Lower lobe of right lung (tissue), 2 donors: ENCODE measurements at regions not wholly inside any gene's neighbourhood (a gene's known extent, or its start where the extent isn't known, plus 50 kb on each side); places are given as distances from the start of the nearest gene placed in this dataset.

Experiments used
- ATAC-seq, 2 donors: fragments of 200-7000 bp; cut with Tn5 transposase; one replicate each; pipeline ENCODE4 v1.9.1; 2020 to 2022; ENCODE audit warnings: mild to moderate bottlenecking in 2 of 2, moderate library complexity in 2 of 2
- DNase-seq: peaks from one replicate; pipeline ENCODE4 v3.0.0-alpha.2; 2020
- H3K27ac ChIP-seq: fragments of 200-600 bp; one replicate; pipeline ENCODE4 v1.8.0; 2022
- H3K27me3 ChIP-seq: fragments of 200-600 bp; one replicate; pipeline ENCODE4 v1.8.0; 2022; ENCODE audit warnings: low read depth
- H3K36me3 ChIP-seq: fragments of 200-600 bp; one replicate; pipeline ENCODE4 v1.8.0; 2022; ENCODE audit warnings: mild to moderate bottlenecking
- H3K4me1 ChIP-seq: fragments of 200-600 bp; one replicate; pipeline ENCODE4 v1.8.0; 2022
- H3K4me3 ChIP-seq: fragments of 200-600 bp; one replicate; pipeline ENCODE4 v1.8.0; 2022; ENCODE audit warnings: mild to moderate bottlenecking
- H3K9me3 ChIP-seq: fragments of 200-600 bp; one replicate; pipeline ENCODE4 v1.8.0; 2022
- CTCF ChIP-seq: fragments of 200-600 bp; IDR thresholded peaks from one replicate; pipeline ENCODE4 v1.8.0; 2022; ENCODE audit warnings: antibody characterized with exemption, mild to moderate bottlenecking
- intact Hi-C: fragments of 100-400 bp; cut with DNase I; formaldehyde crosslinking; loops from one replicate; pipeline ENCODE4 v1.11.0; 2022
- donor health status: DM: no; HTN: yes; CAD: no; lungs with severe emphysema.

GRCh38 chr18:25604894-25605597, 253.1 kb upstream of the ZNF521 start:
- DNase-seq (no peak), ATAC-seq (no peak)
- no peak for TF ChIP-seq CTCF
- Histone ChIP-seq H3K4me1 (no peaks in the 10 kb centered on the region), H3K27ac (no peak overlapping the region), H3K36me3 (no peaks in the 10 kb centered on the region), H3K9me3 (no peaks in the 10 kb centered on the region), H3K4me3 (no peak overlapping the region), H3K27me3 (no peaks in the 10 kb centered on the region)
- intact Hi-C loops, result no loop called here

- ATAC-seq (no peak), DNase-seq (no peak)
- Histone ChIP-seq H3K9me3 (no peaks in the 10 kb centered on the region), H3K27ac (no peak overlapping the region), H3K4me3 (no peak overlapping the region), H3K4me1 (no peaks in the 10 kb centered on the region), H3K27me3 (no peaks in the 10 kb centered on the region), H3K36me3 (no peaks in the 10 kb centered on the region)
- intact Hi-C loops, result no loop called here
- no peak for TF ChIP-seq CTCF
These were observed 252.4 kb upstream of the ZNF521 start for GRCh38 chr18:25604196-25604893.

- Histone ChIP-seq H3K27me3 (no peaks in the 10 kb centered on the region), H3K4me3 (no peak overlapping the region), H3K27ac (no peak overlapping the region), H3K9me3 (no peaks in the 10 kb centered on the region), H3K4me1 (no peaks in the 10 kb centered on the region), H3K36me3 (no peaks in the 10 kb centered on the region)
- ATAC-seq (no peak), DNase-seq (no peak)
- intact Hi-C loops, result no loop called here
- TF ChIP-seq CTCF, result no peak
These were observed 247.5 kb upstream of the ZNF521 start for GRCh38 chr18:25599443-25599842.

GRCh38 chr18:25597476-25597875, 245.5 kb upstream of the ZNF521 start:
- Histone ChIP-seq H3K27me3 (no peaks in the 10 kb centered on the region), H3K4me1 (no peaks in the 10 kb centered on the region), H3K9me3 (no peaks in the 10 kb centered on the region), H3K4me3 (no peak overlapping the region), H3K36me3 (no peaks in the 10 kb centered on the region), H3K27ac (no peak overlapping the region)
- no peak for ATAC-seq
- no peak for DNase-seq
- intact Hi-C loops, result no loop called here
- TF ChIP-seq CTCF, result no peak

- Histone ChIP-seq H3K9me3 (no peaks in the 10 kb centered on the region), H3K4me3 (no peak overlapping the region), H3K36me3 (no peaks in the 10 kb centered on the region), H3K27ac (no peak overlapping the region), H3K4me1 (no peaks in the 10 kb centered on the region), H3K27me3 (no peaks in the 10 kb centered on the region)
- intact Hi-C loops, result no loop called here
- no peak for TF ChIP-seq CTCF
- DNase-seq (no peak), ATAC-seq (no peak)
These were observed 243.5 kb upstream of the ZNF521 start for GRCh38 chr18:25595274-25596060.
